ENCODE measurements at regions not wholly inside any gene's neighbourhood (a gene's known extent, or its start where the extent isn't known, plus 50 kb on each side); places are given as distances from the start of the nearest gene placed in this dataset.

DNA sequence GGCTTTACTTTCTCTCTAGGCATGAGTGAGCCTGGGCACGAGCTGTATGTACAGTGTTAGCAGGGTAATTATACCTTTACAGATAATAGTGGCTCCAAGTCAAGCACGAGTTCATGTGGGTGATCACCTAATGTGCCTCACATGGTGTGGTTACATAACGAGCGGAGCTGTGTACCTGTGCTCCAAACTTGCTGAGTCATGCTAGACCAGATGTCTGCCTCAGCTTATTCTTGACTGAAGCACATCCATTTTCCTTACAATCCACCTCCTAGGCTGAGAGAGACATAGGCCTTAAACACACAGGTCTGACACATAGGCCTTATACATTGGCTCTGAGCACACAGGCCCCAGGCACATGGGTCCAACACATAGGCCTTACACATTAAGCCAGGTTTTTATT is 426.6 kb downstream of the GPAT3 start (continued):
- TF ChIP-seq, protein P1, sequence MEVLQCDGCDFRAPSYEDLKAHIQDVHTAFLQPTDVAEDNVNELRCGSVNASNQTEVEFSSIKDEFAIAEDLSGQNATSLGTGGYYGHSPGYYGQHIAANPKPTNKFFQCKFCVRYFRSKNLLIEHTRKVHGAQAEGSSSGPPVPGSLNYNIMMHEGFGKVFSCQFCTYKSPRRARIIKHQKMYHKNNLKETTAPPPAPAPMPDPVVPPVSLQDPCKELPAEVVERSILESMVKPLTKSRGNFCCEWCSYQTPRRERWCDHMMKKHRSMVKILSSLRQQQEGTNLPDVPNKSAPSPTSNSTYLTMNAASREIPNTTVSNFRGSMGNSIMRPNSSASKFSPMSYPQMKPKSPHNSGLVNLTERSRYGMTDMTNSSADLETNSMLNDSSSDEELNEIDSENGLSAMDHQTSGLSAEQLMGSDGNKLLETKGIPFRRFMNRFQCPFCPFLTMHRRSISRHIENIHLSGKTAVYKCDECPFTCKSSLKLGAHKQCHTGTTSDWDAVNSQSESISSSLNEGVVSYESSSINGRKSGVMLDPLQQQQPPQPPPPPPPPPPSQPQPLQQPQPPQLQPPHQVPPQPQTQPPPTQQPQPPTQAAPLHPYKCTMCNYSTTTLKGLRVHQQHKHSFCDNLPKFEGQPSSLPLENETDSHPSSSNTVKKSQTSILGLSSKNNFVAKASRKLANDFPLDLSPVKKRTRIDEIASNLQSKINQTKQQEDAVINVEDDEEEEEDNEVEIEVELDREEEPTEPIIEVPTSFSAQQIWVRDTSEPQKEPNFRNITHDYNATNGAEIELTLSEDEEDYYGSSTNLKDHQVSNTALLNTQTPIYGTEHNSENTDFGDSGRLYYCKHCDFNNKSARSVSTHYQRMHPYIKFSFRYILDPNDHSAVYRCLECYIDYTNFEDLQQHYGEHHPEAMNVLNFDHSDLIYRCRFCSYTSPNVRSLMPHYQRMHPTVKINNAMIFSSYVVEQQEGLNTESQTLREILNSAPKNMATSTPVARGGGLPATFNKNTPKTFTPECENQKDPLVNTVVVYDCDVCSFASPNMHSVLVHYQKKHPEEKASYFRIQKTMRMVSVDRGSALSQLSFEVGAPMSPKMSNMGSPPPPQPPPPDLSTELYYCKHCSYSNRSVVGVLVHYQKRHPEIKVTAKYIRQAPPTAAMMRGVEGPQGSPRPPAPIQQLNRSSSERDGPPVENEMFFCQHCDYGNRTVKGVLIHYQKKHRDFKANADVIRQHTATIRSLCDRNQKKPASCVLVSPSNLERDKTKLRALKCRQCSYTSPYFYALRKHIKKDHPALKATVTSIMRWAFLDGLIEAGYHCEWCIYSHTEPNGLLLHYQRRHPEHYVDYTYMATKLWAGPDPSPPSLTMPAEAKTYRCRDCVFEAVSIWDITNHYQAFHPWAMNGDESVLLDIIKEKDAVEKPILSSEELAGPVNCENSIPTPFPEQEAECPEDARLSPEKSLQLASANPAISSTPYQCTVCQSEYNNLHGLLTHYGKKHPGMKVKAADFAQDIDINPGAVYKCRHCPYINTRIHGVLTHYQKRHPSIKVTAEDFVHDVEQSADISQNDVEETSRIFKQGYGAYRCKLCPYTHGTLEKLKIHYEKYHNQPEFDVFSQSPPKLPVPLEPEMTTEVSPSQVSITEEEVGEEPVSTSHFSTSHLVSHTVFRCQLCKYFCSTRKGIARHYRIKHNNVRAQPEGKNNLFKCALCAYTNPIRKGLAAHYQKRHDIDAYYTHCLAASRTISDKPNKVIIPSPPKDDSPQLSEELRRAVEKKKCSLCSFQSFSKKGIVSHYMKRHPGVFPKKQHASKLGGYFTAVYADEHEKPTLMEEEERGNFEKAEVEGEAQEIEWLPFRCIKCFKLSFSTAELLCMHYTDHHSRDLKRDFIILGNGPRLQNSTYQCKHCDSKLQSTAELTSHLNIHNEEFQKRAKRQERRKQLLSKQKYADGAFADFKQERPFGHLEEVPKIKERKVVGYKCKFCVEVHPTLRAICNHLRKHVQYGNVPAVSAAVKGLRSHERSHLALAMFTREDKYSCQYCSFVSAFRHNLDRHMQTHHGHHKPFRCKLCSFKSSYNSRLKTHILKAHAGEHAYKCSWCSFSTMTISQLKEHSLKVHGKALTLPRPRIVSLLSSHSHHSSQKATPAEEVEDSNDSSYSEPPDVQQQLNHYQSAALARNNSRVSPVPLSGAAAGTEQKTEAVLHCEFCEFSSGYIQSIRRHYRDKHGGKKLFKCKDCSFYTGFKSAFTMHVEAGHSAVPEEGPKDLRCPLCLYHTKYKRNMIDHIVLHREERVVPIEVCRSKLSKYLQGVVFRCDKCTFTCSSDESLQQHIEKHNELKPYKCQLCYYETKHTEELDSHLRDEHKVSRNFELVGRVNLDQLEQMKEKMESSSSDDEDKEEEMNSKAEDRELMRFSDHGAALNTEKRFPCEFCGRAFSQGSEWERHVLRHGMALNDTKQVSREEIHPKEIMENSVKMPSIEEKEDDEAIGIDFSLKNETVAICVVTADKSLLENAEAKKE (CRISPR knock-in tag; IDR thresholded peaks at IDR 0.05): no peak

DNA sequence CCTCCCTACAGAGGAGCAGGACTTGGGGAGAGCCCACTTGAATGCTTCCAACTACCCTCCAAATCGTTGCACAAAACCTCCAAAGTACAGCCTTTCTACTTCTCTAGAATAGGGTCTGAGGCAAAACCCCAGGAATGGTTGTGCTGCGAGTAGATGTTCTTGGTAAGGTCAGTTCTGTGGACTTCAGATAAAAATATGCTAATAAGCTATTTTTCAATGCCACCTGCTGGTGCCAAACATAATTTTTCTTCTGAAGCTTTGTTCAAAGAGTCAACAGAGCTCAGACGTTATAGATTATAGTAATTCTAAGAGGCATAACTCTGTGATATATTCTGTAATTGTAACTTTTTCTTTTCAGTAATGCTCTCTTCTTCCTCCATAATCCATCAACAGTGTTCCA is 425.7 kb downstream of the GPAT3 start:
- DNase-seq (ENCODE audit: low spot score) (no peak), ATAC-seq (no peak)
- Histone ChIP-seq H3K4me2 (no peak overlapping the region), H3F3A (replicated peaks; ENCODE audit: low read depth) (no peaks in the 10 kb centered on the region), H3K4me1 (ENCODE audit: insufficient read depth) (no peaks in the 10 kb centered on the region), H3K36me3 (ENCODE audit: insufficient read depth) (peaks cover 16% of the 10 kb centered on the region), H2AFZ (no peak overlapping the region), H3K27me3 (ENCODE audit: insufficient read depth) (no peaks in the 10 kb centered on the region), H3K79me2 (replicated peaks; ENCODE audit: insufficient read depth) (no peaks in the 10 kb centered on the region), H3K9me2 (ENCODE audit: insufficient read depth) (no peaks in the 10 kb centered on the region), H3K27ac (ENCODE audit: low read depth) (no peak overlapping the region), H3K4me3 (no peak overlapping the region), H4K20me1 (replicated peaks; ENCODE audit: insufficient read depth) (no peaks in the 10 kb centered on the region)
- H3K4me3 Mint-ChIP-seq: no peak overlapping the region
- peaks cover 53% of the 10 kb centered on the region for H3K36me3 Mint-ChIP-seq (ENCODE audit: low read depth)
- no peaks in the 10 kb centered on the region for H3K4me1 Mint-ChIP-seq
- peaks cover 66% of the 10 kb centered on the region for H3K9me3 Mint-ChIP-seq
- H3K27me3 Mint-ChIP-seq (ENCODE audit: insufficient read depth, low read depth, poor library complexity): no peaks in the 10 kb centered on the region
- no peak overlapping the region for H3K27ac Mint-ChIP-seq
- TF ChIP-seq STAT1 (IDR thresholded peaks at IDR 0.05; ENCODE audit: unreplicated experiment): no peak
- TF ChIP-seq CREB1 (CRISPR knock-in tag; IDR thresholded peaks at IDR 0.05; ENCODE audit: low read depth): no peak
- no peak for TF ChIP-seq ZNF114 (CRISPR knock-in tag; IDR thresholded peaks at IDR 0.05)
- TF ChIP-seq, protein P2, sequence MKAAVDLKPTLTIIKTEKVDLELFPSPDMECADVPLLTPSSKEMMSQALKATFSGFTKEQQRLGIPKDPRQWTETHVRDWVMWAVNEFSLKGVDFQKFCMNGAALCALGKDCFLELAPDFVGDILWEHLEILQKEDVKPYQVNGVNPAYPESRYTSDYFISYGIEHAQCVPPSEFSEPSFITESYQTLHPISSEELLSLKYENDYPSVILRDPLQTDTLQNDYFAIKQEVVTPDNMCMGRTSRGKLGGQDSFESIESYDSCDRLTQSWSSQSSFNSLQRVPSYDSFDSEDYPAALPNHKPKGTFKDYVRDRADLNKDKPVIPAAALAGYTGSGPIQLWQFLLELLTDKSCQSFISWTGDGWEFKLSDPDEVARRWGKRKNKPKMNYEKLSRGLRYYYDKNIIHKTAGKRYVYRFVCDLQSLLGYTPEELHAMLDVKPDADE (IDR thresholded peaks at IDR 0.05): no peak
- TF ChIP-seq EZH2phosphoT487 (IDR thresholded peaks at IDR 0.05; ENCODE audit: unreplicated experiment): no peak
- TF ChIP-seq, protein P3, sequence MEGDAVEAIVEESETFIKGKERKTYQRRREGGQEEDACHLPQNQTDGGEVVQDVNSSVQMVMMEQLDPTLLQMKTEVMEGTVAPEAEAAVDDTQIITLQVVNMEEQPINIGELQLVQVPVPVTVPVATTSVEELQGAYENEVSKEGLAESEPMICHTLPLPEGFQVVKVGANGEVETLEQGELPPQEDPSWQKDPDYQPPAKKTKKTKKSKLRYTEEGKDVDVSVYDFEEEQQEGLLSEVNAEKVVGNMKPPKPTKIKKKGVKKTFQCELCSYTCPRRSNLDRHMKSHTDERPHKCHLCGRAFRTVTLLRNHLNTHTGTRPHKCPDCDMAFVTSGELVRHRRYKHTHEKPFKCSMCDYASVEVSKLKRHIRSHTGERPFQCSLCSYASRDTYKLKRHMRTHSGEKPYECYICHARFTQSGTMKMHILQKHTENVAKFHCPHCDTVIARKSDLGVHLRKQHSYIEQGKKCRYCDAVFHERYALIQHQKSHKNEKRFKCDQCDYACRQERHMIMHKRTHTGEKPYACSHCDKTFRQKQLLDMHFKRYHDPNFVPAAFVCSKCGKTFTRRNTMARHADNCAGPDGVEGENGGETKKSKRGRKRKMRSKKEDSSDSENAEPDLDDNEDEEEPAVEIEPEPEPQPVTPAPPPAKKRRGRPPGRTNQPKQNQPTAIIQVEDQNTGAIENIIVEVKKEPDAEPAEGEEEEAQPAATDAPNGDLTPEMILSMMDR (conservative IDR thresholded peaks at IDR 0.05; ENCODE audit: low read depth in 2 of 2): no peak
- TF ChIP-seq ZNF331 (CRISPR knock-in tag; IDR thresholded peaks at IDR 0.05; ENCODE audit: low read depth): no peak
- TF ChIP-seq POLR2AphosphoS5 (IDR thresholded peaks at IDR 0.05; ENCODE audit: low read depth): no peak
- TF ChIP-seq NANOG (IDR thresholded peaks at IDR 0.05; ENCODE audit: borderline replicate concordance): no peak
- no peak for TF ChIP-seq JUNB (IDR thresholded peaks at IDR 0.05; ENCODE audit: unreplicated experiment)
- TF ChIP-seq EZH2 (IDR thresholded peaks at IDR 0.05; ENCODE audit: low read depth, unreplicated experiment): no peak

Data from GM23338 (cell line).